Stimulated activated CD8-positive, alpha-beta memory T cell treated with anti-CD3 and anti-CD28 coated beads, Interleukin-15, amount 100 ng/mL, for 48 hours (primary cell): ENCODE measurements at regions not wholly inside any gene's neighbourhood (a gene's known extent, or its start where the extent isn't known, plus 50 kb on each side); places are given as distances from the start of the nearest gene placed in this dataset.

Experiments used
- DNase-seq, 2 donors: peaks; one replicate each; pipeline ENCODE4 v3.0.0-alpha.2; 2020; ENCODE audit warnings: low read depth in 2 of 2

GRCh38 chr5:42349163-42349562, 74.1 kb upstream of the GHR start:
- DNase-seq: no peak

- DNase-seq: no peak
Measured at GRCh38 chr5:42351956-42352355, 71.3 kb upstream of the GHR start.

GRCh38 chr5:42360056-42360455, 63.2 kb upstream of the GHR start:
- DNase-seq: no peak

- no peak for DNase-seq
Measured at GRCh38 chr5:42360616-42361314, 62.5 kb upstream of the GHR start.

GRCh38 chr5:42361315-42361688, 61.9 kb upstream of the GHR start:
- no peak for DNase-seq

- no peak for DNase-seq
Measured at GRCh38 chr5:42366051-42366450, 57.2 kb upstream of the GHR start.
